ENCODE measurements at regions not wholly inside any gene's neighbourhood (a gene's known extent, or its start where the extent isn't known, plus 50 kb on each side); places are given as distances from the start of the nearest gene placed in this dataset.

- no peak for TF ChIP-seq CTCF (IDR thresholded peaks at IDR 0.05; ENCODE audit: borderline replicate concordance, extremely low read depth, low read length, poor library complexity, severe bottlenecking)
- no peak for TF ChIP-seq EZH2 (IDR thresholded peaks at IDR 0.05; ENCODE audit: borderline replicate concordance, low read depth, low read length, severe bottlenecking)
Observed at GRCh38 chr13:103716718-103717117, 650.5 kb upstream of the SLC10A2 start.
